Superior temporal gyrus (tissue), 1 donor: ENCODE measurements at regions not wholly inside any gene's neighbourhood (a gene's known extent, or its start where the extent isn't known, plus 50 kb on each side); places are given as distances from the start of the nearest gene placed in this dataset.
"Not testable (repeated sequence)": the region's sequence is repeated elsewhere in the genome, so short reads cannot be mapped to it uniquely, and the experiment has no call there.

Source experiments
- DNase-seq: peaks from one replicate; pipeline ENCODE4 v3.0.0-alpha.2; 2016; ENCODE audit errors: extremely low spot score

GRCh38 chr4:116546759-116547158 is 538.6 kb downstream of the TRAM1L1 start:
- no peak for DNase-seq

GRCh38 chr4:116544946-116545345 is 540.4 kb downstream of the TRAM1L1 start:
- no peak for DNase-seq

DNA sequence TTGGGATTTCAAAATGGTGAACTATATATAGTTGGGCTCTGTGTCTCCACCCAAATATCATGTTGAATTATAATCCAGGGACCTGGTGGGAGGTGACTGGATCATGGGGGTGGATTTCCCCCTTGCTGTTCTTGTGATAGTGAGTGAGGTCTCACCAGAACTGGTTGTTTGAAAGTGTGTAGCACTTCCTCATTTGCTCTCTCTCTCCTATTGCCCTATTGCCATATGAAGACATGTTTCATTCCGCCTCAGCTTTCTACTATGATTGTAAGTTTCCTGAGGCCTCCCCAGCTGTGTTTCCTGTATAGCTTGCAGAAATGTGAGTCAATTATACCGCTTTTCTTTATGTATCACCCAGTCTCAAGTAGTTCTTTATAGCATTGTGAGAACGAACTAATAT is 545.6 kb downstream of the TRAM1L1 start:
- DNase-seq: no peak

DNA sequence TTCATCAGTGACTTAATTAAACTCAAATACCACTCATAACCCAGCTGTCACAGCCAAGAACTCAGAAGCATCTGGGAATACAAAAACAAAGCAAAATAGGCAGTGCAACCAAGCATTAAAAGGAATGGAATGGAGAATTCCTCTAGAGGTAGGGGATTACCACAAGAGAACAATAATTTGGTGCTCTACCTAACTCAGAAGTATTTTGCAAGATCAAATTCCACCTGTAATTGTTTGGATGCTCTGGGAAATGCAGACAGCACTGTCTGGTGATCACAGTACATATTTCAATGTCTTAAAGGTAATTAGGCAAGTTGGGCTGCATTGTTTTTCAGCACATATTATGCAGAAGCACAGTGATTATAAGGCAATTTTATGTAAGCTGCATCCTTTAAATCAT is 547.5 kb downstream of the TRAM1L1 start:
- no peak for DNase-seq

GRCh38 chr4:116536024-116536423 is 549.4 kb downstream of the TRAM1L1 start:
- not testable (repeated sequence) for DNase-seq

DNA sequence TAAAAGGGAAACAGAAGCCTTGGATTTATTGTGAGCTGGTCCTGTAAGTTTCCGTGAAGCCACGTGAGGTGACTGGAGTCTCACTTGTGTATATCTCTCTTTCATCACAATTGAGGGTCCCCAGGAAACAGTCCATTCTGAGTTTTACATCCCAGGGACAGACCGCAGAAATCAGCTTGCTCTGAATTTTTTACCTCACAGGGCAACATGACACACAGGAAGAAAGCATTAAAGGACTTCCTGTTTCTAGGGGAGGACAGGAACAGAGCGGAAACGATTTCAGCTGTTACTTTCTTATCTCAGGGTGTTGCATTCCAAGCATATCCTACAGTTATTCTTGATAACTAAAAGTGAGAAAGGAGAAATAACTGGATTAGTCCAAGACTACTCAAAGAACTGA is 553.5 kb downstream of the TRAM1L1 start:
- DNase-seq: no peak

DNA sequence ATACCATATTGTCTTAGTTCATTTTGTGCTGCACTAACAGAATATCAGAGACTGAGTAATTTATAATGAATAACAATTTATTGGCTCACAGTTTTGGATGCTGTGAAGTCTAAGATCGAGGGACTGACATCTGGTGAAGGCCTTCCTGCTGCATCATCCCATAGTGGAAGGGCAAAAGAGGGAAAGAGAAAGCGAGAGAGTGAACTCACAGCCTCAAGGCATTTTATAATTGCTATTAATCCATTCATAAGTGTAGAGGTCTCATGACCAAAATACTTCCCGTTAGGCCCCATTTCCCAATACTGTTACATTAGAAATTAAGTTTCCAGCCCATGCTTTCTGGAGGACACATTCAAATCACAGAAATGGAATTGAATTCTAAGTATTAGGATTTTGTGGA is 554.4 kb downstream of the TRAM1L1 start:
- no peak for DNase-seq

DNA sequence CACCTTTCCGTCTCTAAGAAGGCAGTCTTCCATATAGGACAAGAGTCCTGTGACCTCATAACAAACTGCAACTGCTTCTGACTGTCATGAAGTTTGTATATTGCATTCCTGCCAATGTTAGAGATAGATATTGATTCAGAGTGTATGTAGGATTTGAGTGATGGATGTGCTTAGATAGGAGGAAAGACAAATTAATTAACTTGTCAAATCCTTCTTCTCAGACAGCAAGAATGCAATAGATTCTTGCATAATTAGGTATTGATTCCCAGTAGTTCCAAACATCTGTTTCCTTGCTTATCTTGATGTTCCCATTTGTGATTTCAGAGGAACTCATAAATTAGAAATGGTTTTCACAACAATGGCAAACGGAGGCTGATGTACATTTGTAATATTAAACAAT is 555.3 kb downstream of the TRAM1L1 start:
- no peak for DNase-seq

- DNase-seq: no peak
Measured at GRCh38 chr4:116529129-116529528, 556.2 kb downstream of the TRAM1L1 start.

DNA sequence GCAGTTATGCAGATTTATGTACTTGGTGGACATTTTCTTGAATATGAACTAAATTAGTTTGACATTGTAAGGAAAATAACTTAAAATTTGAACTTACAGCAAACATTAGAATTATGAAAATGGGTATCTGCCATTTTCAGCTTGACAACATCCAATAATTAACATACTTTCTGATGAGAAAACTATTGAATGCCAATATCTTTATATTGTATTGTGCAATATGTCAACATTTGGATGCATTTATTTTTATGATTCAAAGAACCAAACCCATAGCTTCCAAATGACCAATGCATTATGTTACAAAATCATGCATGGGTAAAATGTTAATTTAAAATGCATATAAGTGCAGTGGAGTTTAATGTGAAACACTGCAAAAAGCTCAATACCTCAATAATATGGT is 562.5 kb downstream of the TRAM1L1 start:
- no peak for DNase-seq

DNA sequence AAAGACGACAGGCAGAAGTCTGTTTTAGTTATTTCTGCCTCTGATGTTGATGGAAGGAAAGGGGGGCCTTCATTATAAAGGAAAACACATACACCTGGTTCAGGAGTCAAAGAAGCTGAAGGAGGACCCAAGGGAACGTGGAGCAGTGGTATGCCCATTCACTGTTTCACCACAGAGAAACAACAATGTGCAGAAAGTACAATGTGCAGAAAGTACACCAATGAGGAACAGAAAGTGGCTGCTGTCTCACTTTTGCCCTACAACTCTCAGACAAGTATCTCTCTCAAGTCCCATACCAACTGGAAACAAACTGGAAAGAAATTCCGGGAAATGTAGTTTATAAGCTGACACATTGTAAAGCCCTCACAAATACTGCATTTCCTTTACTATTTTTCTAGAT is 564.5 kb downstream of the TRAM1L1 start:
- no peak for DNase-seq

DNA sequence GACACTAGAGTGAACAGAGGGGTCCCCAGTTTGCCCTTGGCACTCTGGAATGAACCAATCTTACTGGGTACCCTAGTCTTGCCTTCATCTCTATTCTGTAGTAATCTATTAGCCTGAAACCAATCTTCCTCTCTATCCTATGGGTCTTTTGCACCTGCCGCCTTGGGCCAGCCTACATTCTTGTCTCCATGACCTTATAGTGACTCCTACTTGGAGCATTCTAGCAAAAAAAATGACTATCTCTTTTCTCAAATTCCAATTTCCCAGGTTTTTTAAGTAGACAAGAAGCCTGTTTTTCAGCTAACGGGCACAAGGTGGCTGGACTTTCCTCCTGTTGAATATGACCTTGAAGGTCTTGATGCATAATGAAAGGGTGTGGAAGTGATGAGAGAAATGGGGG is 568.7 kb downstream of the TRAM1L1 start:
- no peak for DNase-seq

DNA sequence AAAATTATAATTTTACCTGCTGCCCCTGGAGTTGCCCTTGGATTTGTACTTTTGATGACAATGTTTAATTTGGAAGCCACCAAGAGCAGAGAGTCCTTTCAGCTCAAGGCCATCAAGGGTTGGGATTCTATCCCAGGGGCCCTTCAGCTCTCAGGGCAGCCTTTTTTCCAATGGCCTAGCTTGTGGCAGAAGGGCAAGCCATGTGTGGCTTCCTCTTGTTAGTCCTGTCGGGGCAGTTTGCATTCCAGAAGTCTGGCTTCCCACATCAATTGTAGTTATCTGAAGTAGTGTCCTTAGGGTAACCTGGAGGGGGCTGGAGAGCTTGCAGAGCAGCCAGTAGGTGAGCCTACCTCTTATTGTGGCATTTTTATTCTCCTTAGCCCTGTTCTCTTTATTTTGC is 569.4 kb downstream of the TRAM1L1 start:
- no peak for DNase-seq

- DNase-seq: no peak
Measured at GRCh38 chr4:116512552-116512951, 572.8 kb downstream of the TRAM1L1 start.

DNA sequence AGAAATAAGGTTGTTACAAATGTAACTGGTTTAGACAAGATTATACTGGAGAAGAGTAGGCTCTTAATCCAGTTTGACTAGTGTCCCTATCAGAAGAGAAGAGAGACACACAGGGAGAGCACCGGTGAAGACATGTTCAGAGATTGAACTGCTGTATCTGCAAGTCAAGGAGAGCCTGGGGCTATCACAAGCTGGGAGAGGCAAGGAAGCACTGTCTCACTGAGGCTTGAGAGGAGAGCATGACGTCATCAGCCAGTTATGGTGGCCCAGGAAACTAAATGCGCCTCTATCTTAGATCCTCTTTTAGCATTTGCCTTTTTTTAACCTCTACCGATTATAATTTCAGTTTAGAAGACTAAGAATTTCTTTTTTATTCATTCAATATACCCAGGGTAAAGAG is 583.4 kb downstream of the TRAM1L1 start:
- no peak for DNase-seq

DNA sequence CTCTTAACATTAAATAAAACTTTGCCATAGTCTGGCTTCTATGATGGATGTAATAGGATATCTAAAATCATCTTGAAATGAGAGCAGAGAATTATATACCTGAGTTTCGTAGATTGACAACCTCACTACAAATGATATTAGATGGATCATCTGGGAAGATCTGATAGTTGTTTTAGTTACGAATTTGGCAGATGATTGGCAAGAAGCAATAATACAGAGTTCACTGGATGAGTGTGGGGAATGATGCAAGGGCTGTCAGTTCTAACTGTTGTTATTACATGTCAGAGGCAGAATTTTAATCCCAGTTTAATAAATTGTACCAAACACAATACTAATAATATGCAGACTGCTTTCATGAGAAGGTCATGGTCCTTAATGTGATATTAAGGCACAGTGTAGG is 585.2 kb downstream of the TRAM1L1 start:
- DNase-seq: no peak

- no peak for DNase-seq
Measured at GRCh38 chr4:116489739-116490138, 595.6 kb downstream of the TRAM1L1 start.

DNA sequence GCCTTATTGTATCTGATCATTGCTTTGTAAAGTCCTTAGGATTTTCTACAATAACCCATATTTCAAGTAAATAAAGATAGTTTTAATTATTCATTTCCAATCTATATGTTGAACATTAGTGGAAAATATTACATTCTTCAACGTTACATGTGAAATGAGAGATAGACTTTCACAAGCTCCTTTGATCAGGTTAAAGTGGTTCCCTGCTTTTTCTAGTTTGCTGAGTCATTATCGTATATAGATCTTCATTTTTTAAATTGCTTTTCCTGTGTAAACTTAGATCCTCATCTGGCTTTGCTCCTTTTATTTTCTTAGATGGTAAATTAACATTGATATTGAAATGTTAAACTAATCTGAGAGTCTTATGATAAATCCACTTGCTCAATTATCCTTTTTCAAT is 599.0 kb downstream of the TRAM1L1 start:
- DNase-seq: no peak

DNA sequence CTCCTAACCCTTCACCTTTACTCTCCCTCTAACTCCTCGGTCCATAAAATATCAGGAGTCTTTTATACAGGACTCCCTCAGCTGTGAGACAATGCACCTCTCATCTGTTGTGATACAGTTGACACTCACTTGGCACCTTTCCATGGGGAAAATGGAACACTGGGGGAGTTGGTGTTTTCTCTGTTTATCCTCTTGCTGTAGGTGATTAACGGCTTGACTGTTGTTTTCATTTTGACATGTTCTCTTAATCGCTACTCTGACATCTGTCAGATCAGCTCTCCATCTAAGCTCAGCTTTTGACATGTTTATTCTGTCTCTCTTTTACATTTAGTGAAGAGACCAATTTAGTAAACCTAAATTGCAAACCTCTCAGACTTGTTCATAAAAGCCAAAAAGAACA is 604.8 kb downstream of the TRAM1L1 start:
- DNase-seq: no peak

DNA sequence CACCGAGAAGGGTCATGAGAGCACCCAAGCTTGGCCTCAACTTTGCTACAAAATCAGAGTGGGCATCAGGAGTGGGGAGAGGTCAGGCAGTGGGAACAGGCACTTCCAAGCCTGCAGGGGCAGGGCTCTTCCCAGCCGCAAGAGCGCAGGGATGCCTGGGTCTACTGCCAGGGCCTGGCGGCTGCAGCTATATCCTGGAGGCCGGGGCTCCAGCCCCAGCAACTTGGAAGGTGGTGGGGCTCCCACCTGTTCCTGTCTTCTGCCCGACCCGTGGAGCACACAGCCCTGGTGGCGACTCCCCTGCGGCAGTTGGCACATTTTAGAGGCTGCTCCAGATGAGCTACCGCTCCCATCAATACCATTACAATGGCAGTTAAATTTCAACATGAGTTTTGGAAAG is 607.0 kb downstream of the TRAM1L1 start:
- no peak for DNase-seq

- DNase-seq: no peak
Measured at GRCh38 chr4:116469582-116469981, 615.8 kb downstream of the TRAM1L1 start.

GRCh38 chr4:116453127-116453526 is 632.2 kb downstream of the TRAM1L1 start:
- DNase-seq: no peak

DNA sequence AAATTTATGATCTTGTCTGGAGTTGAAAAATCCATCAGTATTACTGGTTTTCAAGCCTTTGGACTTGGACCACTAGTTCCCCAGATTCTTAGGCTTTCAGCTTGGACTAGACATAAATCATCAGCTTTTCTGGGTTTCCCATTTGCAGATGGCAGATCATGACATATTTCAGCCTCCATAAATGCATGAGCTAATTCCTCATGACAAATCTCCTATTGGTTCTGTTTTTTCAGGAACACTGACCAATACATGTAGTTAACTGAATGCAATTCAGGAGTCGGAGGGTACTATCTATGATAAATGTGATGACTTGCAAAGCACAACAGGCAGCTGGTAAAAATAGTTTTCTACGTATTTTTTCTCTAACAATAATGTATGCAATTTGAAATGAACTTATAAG is 635.6 kb downstream of the TRAM1L1 start:
- no peak for DNase-seq

- no peak for DNase-seq
Measured at GRCh38 chr4:116444117-116444516, 641.3 kb downstream of the TRAM1L1 start.
